K562 (cell line): ENCODE measurements at regions not wholly inside any gene's neighbourhood (a gene's known extent, or its start where the extent isn't known, plus 50 kb on each side); places are given as distances from the start of the nearest gene placed in this dataset.

Experiments used
- ATAC-seq: fragments of 200-7000 bp; cut with Tn5 transposase; 3 replicates; pipeline ENCODE4 v1.9.1; 2020; ENCODE audit warnings: moderate library complexity
- BruUV-seq: library from RNA; stranded (reverse); fragments of 400-500 nt; replicated peaks from 2 replicates; lab custom pipeline; 2021; lab: Mats Ljungman, UMichigan
- CTCF ChIA-PET: fragments of 300-600 bp; formaldehyde crosslinking; extraction: SDS; loops from one replicate; lab custom pipeline; 2021; ENCODE audit warnings: low intra/inter-chr PET ratio; lab: Yijun Ruan, JAX
- POLR2A ChIA-PET: fragments of 300-600, 350-650 bp; sonication (Branson Sonifier 250); formaldehyde crosslinking; extraction: SDS; loops from one replicate; lab custom pipeline; 2021; ENCODE audit warnings: antibody characterized with exemption, inconsistent platforms; lab: Yijun Ruan, JAX
- DNase-seq, 4 experiments: peaks; one replicate each; pipeline versions ENCODE4 v3.0.0 to v3.0.0-alpha.2; 2011 to 2018; ENCODE audit warnings: low spot score in 3 of 4, mixed read lengths in 3 of 4; ENCODE audit errors: extremely low read depth in 1 of 4
- FAIRE-seq: peaks from 2 replicates; lab custom pipeline; 2011; peaks lifted over from hg19 to GRCh38; lab: Jason Lieb, UNC
- H2AFZ ChIP-seq: 2 replicates; pipeline ENCODE4 v1.6.0; 2011; ENCODE audit warnings: low read depth, low read length, control low read depth, inconsistent platforms
- H3K27ac ChIP-seq: fragments of 200-600 bp; 3 replicates; pipeline ENCODE4 v1.8.0; 2011; ENCODE audit warnings: low read depth, mild to moderate bottlenecking, control low read depth, inconsistent platforms, low read length, moderate library complexity, mixed read lengths; ENCODE audit errors: extremely low read depth
- H3K27me3 ChIP-seq, 2 experiments: fragments of 300-600 bp in 1 of 2; 2 replicates in 1 of 2; 3 replicates in 1 of 2; pipeline versions ENCODE4 v1.6.0 to v1.8.0; 2011; ENCODE audit warnings: inconsistent platforms in 2 of 2, low read length in 2 of 2, mild to moderate bottlenecking in 1 of 2, mixed read lengths in 1 of 2, moderate library complexity in 1 of 2; ENCODE audit not compliant: control insufficient read depth in 2 of 2, insufficient read depth in 2 of 2
- H3K36me3 ChIP-seq: fragments of 300-600 bp; 3 replicates; pipeline ENCODE4 v1.8.0; 2011; ENCODE audit warnings: mild to moderate bottlenecking, low read length, inconsistent platforms; ENCODE audit not compliant: control insufficient read depth, insufficient read depth
- H3K4me1 ChIP-seq, 2 experiments: fragments of 200-600 bp in 1 of 2; replicated peaks in 1 of 2; 2 replicates in 1 of 2; 3 replicates in 1 of 2; pipeline versions ENCODE4 v1.5.1 to v1.8.0; 2011; ENCODE audit warnings: inconsistent platforms in 2 of 2, low read length in 2 of 2, mild to moderate bottlenecking in 1 of 2, mixed read lengths in 1 of 2, moderate library complexity in 1 of 2; ENCODE audit not compliant: control insufficient read depth in 2 of 2, insufficient read depth in 2 of 2
- H3K4me2 ChIP-seq: 2 replicates; pipeline ENCODE4 v1.6.1; 2011; ENCODE audit warnings: low read length, control low read depth, inconsistent platforms, mixed read lengths; ENCODE audit not compliant: insufficient read depth
- H3K4me3 ChIP-seq: fragments of 200-600 bp; sonication (generic), shearing (Covaris generic); 2 replicates; pipeline ENCODE4 v1.5.1; 2016; ENCODE audit warnings: control low read depth, inconsistent platforms
- H3K79me2 ChIP-seq: fragments of 200-600 bp; 3 replicates; pipeline ENCODE4 v1.8.0; 2011; ENCODE audit warnings: low read length, inconsistent platforms; ENCODE audit not compliant: control insufficient read depth, insufficient read depth
- H3K9ac ChIP-seq, 2 experiments: 2 replicates each; pipeline versions ENCODE4 v1.6.0 to v1.6.1; 2011; ENCODE audit warnings: low read depth in 2 of 2, low read length in 2 of 2, control low read depth in 1 of 2, inconsistent platforms in 1 of 2, mild to moderate bottlenecking in 1 of 2, mixed read lengths in 1 of 2; ENCODE audit not compliant: insufficient read depth in 1 of 2
- H3K9me1 ChIP-seq: one replicate; pipeline ENCODE4 v1.6.0; 2011; ENCODE audit warnings: inconsistent platforms, mild to moderate bottlenecking, low read length, moderate library complexity; ENCODE audit not compliant: control insufficient read depth, insufficient read depth
- H3K9me3 ChIP-seq: replicated peaks from 2 replicates; pipeline ENCODE4 v1.5.1; 2011; ENCODE audit warnings: low read depth, low read length, inconsistent platforms; ENCODE audit not compliant: control insufficient read depth, insufficient read depth
- H4K20me1 ChIP-seq: replicated peaks from 2 replicates; pipeline ENCODE4 v1.6.1; 2011; ENCODE audit warnings: low read length, inconsistent platforms, mixed read lengths; ENCODE audit not compliant: control insufficient read depth, insufficient read depth
- HNRNPK ChIP-seq: fragments of 200-400 bp; formaldehyde crosslinking; IDR thresholded peaks from one replicate; pipeline ENCODE4 v1.6.1; 2018; ENCODE audit warnings: mild to moderate bottlenecking, low read depth, low read length; ENCODE audit not compliant: poor library complexity, severe bottlenecking
- MXI1 ChIP-seq: IDR thresholded peaks from 2 replicates; pipeline ENCODE4 v1.6.1; 2011; ENCODE audit warnings: low read depth, mild to moderate bottlenecking, improper control_type of control experiment, low read length
- PHB ChIP-seq: fragments of 250-450 bp; sonication (Bioruptor Pico); IDR thresholded peaks from 2 replicates; pipeline ENCODE4 v1.5.0; 2021
- SIN3A ChIP-seq, 2 experiments: fragments of 150-350 bp in 1 of 2; IDR thresholded peaks; 2 replicates each; pipeline ENCODE4 v1.6.1; 2011 to 2016; ENCODE audit warnings: borderline replicate concordance in 2 of 2, low read depth in 2 of 2, low read length in 2 of 2, mild to moderate bottlenecking in 2 of 2, moderate library complexity in 2 of 2; ENCODE audit not compliant: control insufficient read depth in 1 of 2
- SIX5 ChIP-seq, 2 experiments: IDR thresholded peaks; 2 replicates each; pipeline ENCODE4 v1.6.1; 2011; ENCODE audit warnings: low read length in 2 of 2, borderline replicate concordance in 1 of 2, low read depth in 1 of 2, mild to moderate bottlenecking in 1 of 2, moderate library complexity in 1 of 2; ENCODE audit not compliant: insufficient read depth in 1 of 2
- ZBED1 ChIP-seq: IDR thresholded peaks from 2 replicates; pipeline ENCODE4 v1.6.1; 2014
- ZNF561 ChIP-seq: fragments of 450-650 bp; formaldehyde crosslinking; conservative IDR thresholded peaks from 2 replicates; pipeline ENCODE4 v1.4.0; 2020; ENCODE audit warnings: mild to moderate bottlenecking, moderate library complexity
- WGBS: fragments of 100-300 bp; shearing (Covaris generic); methylation state at CpG from one replicate; pipeline ENCODE4 v1.1.6; 2016; ENCODE audit warnings: low coverage, mixed read lengths; ENCODE audit not compliant: insufficient coverage; ENCODE audit errors: missing lambda C conversion rate; 5-methylcytosine and 5-hydroxymethylcytosine counted together
- in situ Hi-C: fragments of 300-500 bp; cut with MboI; formaldehyde crosslinking; loops from 4 replicates; pipeline ENCODE4 v1.15.0; 2018; ENCODE audit warnings: inconsistent platforms, mixed read lengths
- intact Hi-C: fragments of 100-400 bp; cut with micrococcal nuclease; formaldehyde crosslinking; loops from 2 replicates; pipeline ENCODE4 v1.14.2; 2022
- TF ChIP-seq, protein P1 (sequence below): fragments of 450-650 bp; IDR thresholded peaks from 2 replicates; pipeline ENCODE4 v1.6.1; 2016; ENCODE audit warnings: mild to moderate bottlenecking, moderate library complexity
- TF ChIP-seq, protein P2 (sequence below): fragments of 250-450 bp; sonication (Bioruptor Pico); IDR thresholded peaks from 2 replicates; pipeline ENCODE4 v1.8.0; 2022; ENCODE audit warnings: moderate library complexity, mild to moderate bottlenecking, inconsistent platforms

DNA sequence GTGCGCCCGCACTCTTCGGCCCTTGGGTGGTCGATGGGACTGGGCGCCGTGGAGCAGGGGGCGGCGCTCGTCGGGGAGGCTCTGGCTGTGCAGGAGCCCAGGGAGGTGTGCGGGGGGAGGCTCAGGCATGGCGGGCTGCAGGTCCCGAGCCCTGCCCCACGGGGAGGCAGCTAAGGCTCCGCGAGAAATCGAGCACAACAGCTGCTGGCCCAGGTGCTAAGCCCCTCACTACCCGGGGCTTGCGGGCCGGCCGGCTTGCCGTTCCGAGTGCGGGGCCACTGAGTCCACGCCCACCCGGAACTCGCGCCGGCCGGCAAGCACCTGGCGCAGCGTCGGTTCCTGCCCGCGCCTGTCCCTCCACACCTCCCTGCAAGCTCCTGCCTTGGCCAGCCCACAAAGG lies 462.3 kb upstream of the JARID2 start:
- H2AFZ ChIP-seq, result no peak overlapping the region
- no peak overlapping the region for H3K4me3 ChIP-seq
- H3K27ac ChIP-seq, result no peak overlapping the region
- ATAC-seq, result no peak
- H3K4me1 ChIP-seq, result peaks cover 0 to 9% of the 10 kb centered on the region in 2 experiments; a peak in 4 of 5 replicates
- H3K27me3 ChIP-seq, result no peaks in the 10 kb centered on the region
- no peak for TF ChIP-seq HNRNPK
- TF ChIP-seq, protein P1, sequence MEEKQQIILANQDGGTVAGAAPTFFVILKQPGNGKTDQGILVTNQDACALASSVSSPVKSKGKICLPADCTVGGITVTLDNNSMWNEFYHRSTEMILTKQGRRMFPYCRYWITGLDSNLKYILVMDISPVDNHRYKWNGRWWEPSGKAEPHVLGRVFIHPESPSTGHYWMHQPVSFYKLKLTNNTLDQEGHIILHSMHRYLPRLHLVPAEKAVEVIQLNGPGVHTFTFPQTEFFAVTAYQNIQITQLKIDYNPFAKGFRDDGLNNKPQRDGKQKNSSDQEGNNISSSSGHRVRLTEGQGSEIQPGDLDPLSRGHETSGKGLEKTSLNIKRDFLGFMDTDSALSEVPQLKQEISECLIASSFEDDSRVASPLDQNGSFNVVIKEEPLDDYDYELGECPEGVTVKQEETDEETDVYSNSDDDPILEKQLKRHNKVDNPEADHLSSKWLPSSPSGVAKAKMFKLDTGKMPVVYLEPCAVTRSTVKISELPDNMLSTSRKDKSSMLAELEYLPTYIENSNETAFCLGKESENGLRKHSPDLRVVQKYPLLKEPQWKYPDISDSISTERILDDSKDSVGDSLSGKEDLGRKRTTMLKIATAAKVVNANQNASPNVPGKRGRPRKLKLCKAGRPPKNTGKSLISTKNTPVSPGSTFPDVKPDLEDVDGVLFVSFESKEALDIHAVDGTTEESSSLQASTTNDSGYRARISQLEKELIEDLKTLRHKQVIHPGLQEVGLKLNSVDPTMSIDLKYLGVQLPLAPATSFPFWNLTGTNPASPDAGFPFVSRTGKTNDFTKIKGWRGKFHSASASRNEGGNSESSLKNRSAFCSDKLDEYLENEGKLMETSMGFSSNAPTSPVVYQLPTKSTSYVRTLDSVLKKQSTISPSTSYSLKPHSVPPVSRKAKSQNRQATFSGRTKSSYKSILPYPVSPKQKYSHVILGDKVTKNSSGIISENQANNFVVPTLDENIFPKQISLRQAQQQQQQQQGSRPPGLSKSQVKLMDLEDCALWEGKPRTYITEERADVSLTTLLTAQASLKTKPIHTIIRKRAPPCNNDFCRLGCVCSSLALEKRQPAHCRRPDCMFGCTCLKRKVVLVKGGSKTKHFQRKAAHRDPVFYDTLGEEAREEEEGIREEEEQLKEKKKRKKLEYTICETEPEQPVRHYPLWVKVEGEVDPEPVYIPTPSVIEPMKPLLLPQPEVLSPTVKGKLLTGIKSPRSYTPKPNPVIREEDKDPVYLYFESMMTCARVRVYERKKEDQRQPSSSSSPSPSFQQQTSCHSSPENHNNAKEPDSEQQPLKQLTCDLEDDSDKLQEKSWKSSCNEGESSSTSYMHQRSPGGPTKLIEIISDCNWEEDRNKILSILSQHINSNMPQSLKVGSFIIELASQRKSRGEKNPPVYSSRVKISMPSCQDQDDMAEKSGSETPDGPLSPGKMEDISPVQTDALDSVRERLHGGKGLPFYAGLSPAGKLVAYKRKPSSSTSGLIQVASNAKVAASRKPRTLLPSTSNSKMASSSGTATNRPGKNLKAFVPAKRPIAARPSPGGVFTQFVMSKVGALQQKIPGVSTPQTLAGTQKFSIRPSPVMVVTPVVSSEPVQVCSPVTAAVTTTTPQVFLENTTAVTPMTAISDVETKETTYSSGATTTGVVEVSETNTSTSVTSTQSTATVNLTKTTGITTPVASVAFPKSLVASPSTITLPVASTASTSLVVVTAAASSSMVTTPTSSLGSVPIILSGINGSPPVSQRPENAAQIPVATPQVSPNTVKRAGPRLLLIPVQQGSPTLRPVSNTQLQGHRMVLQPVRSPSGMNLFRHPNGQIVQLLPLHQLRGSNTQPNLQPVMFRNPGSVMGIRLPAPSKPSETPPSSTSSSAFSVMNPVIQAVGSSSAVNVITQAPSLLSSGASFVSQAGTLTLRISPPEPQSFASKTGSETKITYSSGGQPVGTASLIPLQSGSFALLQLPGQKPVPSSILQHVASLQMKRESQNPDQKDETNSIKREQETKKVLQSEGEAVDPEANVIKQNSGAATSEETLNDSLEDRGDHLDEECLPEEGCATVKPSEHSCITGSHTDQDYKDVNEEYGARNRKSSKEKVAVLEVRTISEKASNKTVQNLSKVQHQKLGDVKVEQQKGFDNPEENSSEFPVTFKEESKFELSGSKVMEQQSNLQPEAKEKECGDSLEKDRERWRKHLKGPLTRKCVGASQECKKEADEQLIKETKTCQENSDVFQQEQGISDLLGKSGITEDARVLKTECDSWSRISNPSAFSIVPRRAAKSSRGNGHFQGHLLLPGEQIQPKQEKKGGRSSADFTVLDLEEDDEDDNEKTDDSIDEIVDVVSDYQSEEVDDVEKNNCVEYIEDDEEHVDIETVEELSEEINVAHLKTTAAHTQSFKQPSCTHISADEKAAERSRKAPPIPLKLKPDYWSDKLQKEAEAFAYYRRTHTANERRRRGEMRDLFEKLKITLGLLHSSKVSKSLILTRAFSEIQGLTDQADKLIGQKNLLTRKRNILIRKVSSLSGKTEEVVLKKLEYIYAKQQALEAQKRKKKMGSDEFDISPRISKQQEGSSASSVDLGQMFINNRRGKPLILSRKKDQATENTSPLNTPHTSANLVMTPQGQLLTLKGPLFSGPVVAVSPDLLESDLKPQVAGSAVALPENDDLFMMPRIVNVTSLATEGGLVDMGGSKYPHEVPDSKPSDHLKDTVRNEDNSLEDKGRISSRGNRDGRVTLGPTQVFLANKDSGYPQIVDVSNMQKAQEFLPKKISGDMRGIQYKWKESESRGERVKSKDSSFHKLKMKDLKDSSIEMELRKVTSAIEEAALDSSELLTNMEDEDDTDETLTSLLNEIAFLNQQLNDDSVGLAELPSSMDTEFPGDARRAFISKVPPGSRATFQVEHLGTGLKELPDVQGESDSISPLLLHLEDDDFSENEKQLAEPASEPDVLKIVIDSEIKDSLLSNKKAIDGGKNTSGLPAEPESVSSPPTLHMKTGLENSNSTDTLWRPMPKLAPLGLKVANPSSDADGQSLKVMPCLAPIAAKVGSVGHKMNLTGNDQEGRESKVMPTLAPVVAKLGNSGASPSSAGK, result no peak
- TF ChIP-seq, protein P2, sequence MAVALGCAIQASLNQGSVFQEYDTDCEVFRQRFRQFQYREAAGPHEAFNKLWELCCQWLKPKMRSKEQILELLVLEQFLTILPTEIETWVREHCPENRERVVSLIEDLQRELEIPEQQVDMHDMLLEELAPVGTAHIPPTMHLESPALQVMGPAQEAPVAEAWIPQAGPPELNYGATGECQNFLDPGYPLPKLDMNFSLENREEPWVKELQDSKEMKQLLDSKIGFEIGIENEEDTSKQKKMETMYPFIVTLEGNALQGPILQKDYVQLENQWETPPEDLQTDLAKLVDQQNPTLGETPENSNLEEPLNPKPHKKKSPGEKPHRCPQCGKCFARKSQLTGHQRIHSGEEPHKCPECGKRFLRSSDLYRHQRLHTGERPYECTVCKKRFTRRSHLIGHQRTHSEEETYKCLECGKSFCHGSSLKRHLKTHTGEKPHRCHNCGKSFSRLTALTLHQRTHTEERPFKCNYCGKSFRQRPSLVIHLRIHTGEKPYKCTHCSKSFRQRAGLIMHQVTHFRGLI (CRISPR knock-in tag), result no peak
- TF ChIP-seq PHB, result no peak
- TF ChIP-seq ZBED1, result no peak
- no peak for TF ChIP-seq MXI1
- TF ChIP-seq SIN3A (IDR thresholded peaks at IDR 0.05; ENCODE audit: borderline replicate concordance in 2 of 2, control insufficient read depth in 1 of 2, low read depth in 2 of 2, low read length in 2 of 2), result no peak
- TF ChIP-seq ZNF561 (CRISPR knock-in tag), result no peak
- no peak for TF ChIP-seq SIX5 (IDR thresholded peaks at IDR 0.05; ENCODE audit: borderline replicate concordance in 1 of 2, insufficient read depth in 1 of 2, low read depth in 1 of 2, low read length in 2 of 2)
- no peak overlapping the region for H3K4me2 ChIP-seq
- CTCF ChIA-PET, result no interaction called here
- no peaks in the 10 kb centered on the region for H3K36me3 ChIP-seq
- DNase-seq, result no peak
- no peaks in the 10 kb centered on the region for H4K20me1 ChIP-seq
- in situ Hi-C loops, result no loop called here
- POLR2A ChIA-PET, result interaction anchor here (2.3 kb wide), 1 partner anchor 9 kb away, joined by 8 read pairs; no protein-coding TSS in a partner anchor
- H3K9me1 ChIP-seq, result no peaks in the 10 kb centered on the region
- H3K9ac ChIP-seq, result no peak overlapping the region
- intact Hi-C loops, result no loop called here
- 96% methylated on average over 25 of the region's 35 CpGs for WGBS
- no peak for FAIRE-seq
- H3K9me3 ChIP-seq, result no peaks in the 10 kb centered on the region
- no TSS peak for BruUV-seq
- H3K79me2 ChIP-seq, result no peaks in the 10 kb centered on the region
